NCI-H446 treated with DMSO at 0.1 percent for 48 hours (cell line): ENCODE measurements at regions not wholly inside any gene's neighbourhood (a gene's known extent, or its start where the extent isn't known, plus 50 kb on each side); places are given as distances from the start of the nearest gene placed in this dataset.
"Not testable (repeated sequence)": the region's sequence is repeated elsewhere in the genome, so short reads cannot be mapped to it uniquely, and the experiment has no call there.

Experiments used
- DNase-seq: peaks from one replicate; lab custom pipeline; 2025; lab: John Stamatoyannopoulos, UW

GRCh38 chr2:190742431-190742830 lies 93.5 kb downstream of the NAB1 start:
- DNase-seq: no peak

- DNase-seq: no peak
Measured at GRCh38 chr2:190744041-190744440, 95.2 kb downstream of the NAB1 start.

- no peak for DNase-seq
Measured at GRCh38 chr2:190746971-190747761, 98.3 kb downstream of the NAB1 start.

- no peak for DNase-seq
Measured at GRCh38 chr2:190748966-190749365, 100.1 kb downstream of the NAB1 start.

- no peak for DNase-seq
Measured at GRCh38 chr2:190755772-190756415, 107.0 kb downstream of the NAB1 start.

GRCh38 chr2:190759749-190760213 lies 110.9 kb downstream of the NAB1 start:
- no peak for DNase-seq

- not testable (repeated sequence) for DNase-seq
Measured at GRCh38 chr2:190760353-190761150, 111.7 kb downstream of the NAB1 start.

- DNase-seq: not testable (repeated sequence)
Measured at GRCh38 chr2:190761216-190761615, 112.3 kb downstream of the NAB1 start.

- DNase-seq: no peak
Measured at GRCh38 chr2:190762566-190762965, 113.7 kb downstream of the NAB1 start.

- DNase-seq: no peak
Measured at GRCh38 chr2:190763100-190763499, 114.2 kb downstream of the NAB1 start.

GRCh38 chr2:190763901-190764514 lies 115.1 kb downstream of the NAB1 start:
- no peak for DNase-seq

- no peak for DNase-seq
Measured at GRCh38 chr2:190765386-190766173, 115.0 kb upstream of the GLS start.

- no peak for DNase-seq
Measured at GRCh38 chr2:190766174-190766572, 114.4 kb upstream of the GLS start.

GRCh38 chr2:190766595-190766994 lies 114.0 kb upstream of the GLS start:
- DNase-seq: no peak

- DNase-seq: no peak
Measured at GRCh38 chr2:190767821-190768220, 112.8 kb upstream of the GLS start.

GRCh38 chr2:190769258-190769657 lies 111.4 kb upstream of the GLS start:
- no peak for DNase-seq

- no peak for DNase-seq
Measured at GRCh38 chr2:190771726-190772125, 108.9 kb upstream of the GLS start.

- no peak for DNase-seq
Measured at GRCh38 chr2:190780594-190780993, 100.0 kb upstream of the GLS start.

GRCh38 chr2:190781604-190782198 lies 98.9 kb upstream of the GLS start:
- peak; percentile 18 for DNase-seq

- DNase-seq: no peak
Measured at GRCh38 chr2:190782264-190782663, 98.4 kb upstream of the GLS start.
